Endothelial cell of umbilical vein (primary cell): ENCODE measurements at regions not wholly inside any gene's neighbourhood (a gene's known extent, or its start where the extent isn't known, plus 50 kb on each side); places are given as distances from the start of the nearest gene placed in this dataset.

Source experiments
- BruUV-seq: library from RNA; stranded (reverse); fragments of 400-500 nt; replicated peaks from 2 replicates; lab custom pipeline; 2021; lab: Mats Ljungman, UMichigan
- CTCF ChIA-PET: fragments of 300-600, 350-600 bp; sonication (Branson Sonifier 250); formaldehyde crosslinking; loops from one replicate; lab custom pipeline; 2021; ENCODE audit warnings: antibody characterized with exemption, inconsistent platforms; lab: Charles Lee
- POLR2A ChIA-PET: fragments of 300-600, 350-600 bp; sonication (Branson Sonifier 250); formaldehyde crosslinking; loops from one replicate; lab custom pipeline; 2021; ENCODE audit warnings: antibody characterized with exemption, inconsistent platforms; lab: Charles Lee
- DNase-seq: peaks from one replicate; pipeline ENCODE4 v3.0.0-alpha.2; 2011; ENCODE audit warnings: low read depth, low spot score
- FAIRE-seq: peaks from 2 replicates; lab custom pipeline; 2011; peaks lifted over from hg19 to GRCh38; lab: Jason Lieb, UNC
- H2AFZ ChIP-seq: 2 replicates; pipeline ENCODE4 v1.6.0; 2012; ENCODE audit warnings: low read depth, low read length, control low read depth, inconsistent platforms
- H3K27ac ChIP-seq: 2 replicates; pipeline ENCODE4 v1.5.1; 2011; ENCODE audit warnings: low read depth, mild to moderate bottlenecking, control low read depth, low read length, moderate library complexity; ENCODE audit not compliant: insufficient read depth
- H3K27me3 ChIP-seq, 2 experiments: 2 replicates each; pipeline versions ENCODE4 v1.6.0 to v1.6.1; 2011; ENCODE audit warnings: low read length in 2 of 2, mixed read lengths in 1 of 2; ENCODE audit not compliant: control insufficient read depth in 2 of 2, insufficient read depth in 2 of 2
- H3K36me3 ChIP-seq, 2 experiments: 2 replicates in 1 of 2; 3 replicates in 1 of 2; pipeline ENCODE4 v1.5.1; 2011; ENCODE audit warnings: low read length in 2 of 2, mild to moderate bottlenecking in 1 of 2, moderate library complexity in 1 of 2; ENCODE audit not compliant: control insufficient read depth in 2 of 2, insufficient read depth in 2 of 2; ENCODE audit errors: extremely low read depth in 1 of 2
- H3K4me1 ChIP-seq: 3 replicates; pipeline ENCODE4 v1.5.1; 2011; ENCODE audit warnings: mild to moderate bottlenecking, low read length; ENCODE audit not compliant: control insufficient read depth, insufficient read depth; ENCODE audit errors: extremely low read depth
- H3K4me2 ChIP-seq: 2 replicates; pipeline ENCODE4 v1.6.1; 2011; ENCODE audit warnings: low read length, control low read depth, mixed read lengths; ENCODE audit not compliant: insufficient read depth
- H3K4me3 ChIP-seq, 3 experiments: fragments of 200-600 bp in 1 of 3; sonication (generic), shearing (Covaris generic) in 1 of 3; replicated peaks in 1 of 3; 2 replicates each; pipeline ENCODE4 v1.5.1; 2011 to 2016; ENCODE audit warnings: control low read depth in 3 of 3, low read length in 3 of 3, mild to moderate bottlenecking in 2 of 3, inconsistent platforms in 1 of 3, low read depth in 1 of 3, moderate library complexity in 1 of 3; ENCODE audit not compliant: insufficient read depth in 1 of 3
- H3K79me2 ChIP-seq: 2 replicates; pipeline ENCODE4 v1.6.0; 2012; ENCODE audit warnings: low read length, inconsistent platforms; ENCODE audit not compliant: control insufficient read depth, insufficient read depth
- H3K9ac ChIP-seq: replicated peaks from 2 replicates; pipeline ENCODE3; 2011; ENCODE audit warnings: low read length, control low read depth; ENCODE audit not compliant: insufficient read depth; ENCODE audit errors: extremely low read depth
- H3K9me1 ChIP-seq: replicated peaks from 3 replicates; pipeline ENCODE4 v1.6.0; 2011; ENCODE audit warnings: mild to moderate bottlenecking, low read length; ENCODE audit not compliant: control insufficient read depth, insufficient read depth; ENCODE audit errors: extremely low read depth
- H3K9me3 ChIP-seq: replicated peaks from 2 replicates; pipeline ENCODE4 v1.5.1; 2012; ENCODE audit warnings: low read length, inconsistent platforms; ENCODE audit not compliant: control insufficient read depth, insufficient read depth
- H4K20me1 ChIP-seq: replicated peaks from 2 replicates; pipeline ENCODE3; 2011; ENCODE audit warnings: mild to moderate bottlenecking, low read length; ENCODE audit not compliant: control insufficient read depth, insufficient read depth; ENCODE audit errors: extremely low read depth
- EZH2 ChIP-seq: IDR thresholded peaks from 2 replicates; pipeline ENCODE4 v1.6.1; 2012; ENCODE audit warnings: borderline replicate concordance, low read depth, mild to moderate bottlenecking, moderate library complexity, low read length, inconsistent platforms; ENCODE audit not compliant: severe bottlenecking
- FOS ChIP-seq: IDR thresholded peaks from 2 replicates; pipeline ENCODE4 v1.6.1; 2011; ENCODE audit warnings: mild to moderate bottlenecking, low read length, moderate library complexity, borderline replicate concordance; ENCODE audit not compliant: insufficient read depth
- GATA2 ChIP-seq: IDR thresholded peaks from 2 replicates; pipeline ENCODE4 v1.7.0; 2011; ENCODE audit warnings: low read depth, mild to moderate bottlenecking, moderate library complexity, mixed read lengths, low read length; ENCODE audit not compliant: insufficient read length, insufficient read depth
- JUN ChIP-seq: IDR thresholded peaks from 2 replicates; pipeline ENCODE4 v1.6.1; 2011; ENCODE audit warnings: borderline replicate concordance, low read depth; ENCODE audit not compliant: insufficient read length, insufficient read depth
- MYC ChIP-seq: IDR thresholded peaks from one replicate; pipeline ENCODE4 v1.6.1; 2011; ENCODE audit warnings: mild to moderate bottlenecking, low read depth, low read length
- POLR2A ChIP-seq: IDR thresholded peaks from 2 replicates; pipeline ENCODE4 v1.6.1; 2012; ENCODE audit warnings: low read depth, mild to moderate bottlenecking, control low read depth, low read length
- POLR2AphosphoS5 ChIP-seq: IDR thresholded peaks from 2 replicates; pipeline ENCODE4 v1.6.1; 2012; ENCODE audit warnings: low read depth, mild to moderate bottlenecking, control low read depth, low read length, moderate library complexity; ENCODE audit not compliant: insufficient read depth
- dilution Hi-C: fragments of 300-500 bp; cut with MboI; formaldehyde crosslinking; loops from one replicate; pipeline ENCODE4 v1.15.0; 2019; ENCODE audit warnings: low sequenced_read_pairs; ENCODE audit not compliant: extremely low pct_ligation_motif_present
- intact Hi-C: fragments of 100-400 bp; cut with micrococcal nuclease; formaldehyde crosslinking; loops from one replicate; pipeline ENCODE4 v1.10.0; 2022
- TF ChIP-seq, protein P1 (sequence below), 2 donors: IDR thresholded peaks; 1 replicate in 1 of 2; 2 replicates in 1 of 2; pipeline ENCODE4 v1.5.1; 2011; ENCODE audit warnings: low read length in 2 of 2, mild to moderate bottlenecking in 2 of 2, moderate library complexity in 2 of 2, control low read depth in 1 of 2, inconsistent platforms in 1 of 2, low read depth in 1 of 2; ENCODE audit not compliant: insufficient read depth in 1 of 2; ENCODE audit errors: extremely low read depth in 1 of 2
- TF ChIP-seq, protein P2 (sequence below): IDR thresholded peaks from 2 replicates; pipeline ENCODE4 v1.6.1; 2011; ENCODE audit not compliant: insufficient read depth, insufficient read length

DNA sequence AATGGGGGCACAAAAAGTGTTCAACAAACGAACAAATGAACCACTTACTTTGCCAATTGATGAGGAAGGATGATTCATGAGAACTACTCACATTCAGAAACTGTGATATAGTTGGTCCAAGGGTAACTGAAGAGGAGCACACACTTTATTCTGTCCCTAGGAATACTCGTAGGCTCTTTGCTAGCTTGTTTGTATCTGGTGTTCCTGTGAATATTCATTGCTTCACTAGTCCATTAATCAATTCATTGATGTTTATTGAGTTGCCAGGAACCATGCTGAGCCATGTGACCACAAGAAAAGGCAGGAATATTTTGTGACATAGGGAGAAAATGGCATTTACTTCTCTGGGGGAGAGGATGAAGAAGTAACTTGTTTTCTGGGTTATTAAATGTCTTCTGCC, 338.3 kb downstream of the IL20RB start:
- FAIRE-seq, result no peak
- POLR2A ChIA-PET, result no interaction called here
- no peaks in the 10 kb centered on the region for H3K4me1 ChIP-seq
- H3K4me3 ChIP-seq, result no peak overlapping the region
- dilution Hi-C loops (no loop called here), intact Hi-C loops (no loop called here)
- BruUV-seq, result no TSS peak
- no peaks in the 10 kb centered on the region for H3K36me3 ChIP-seq
- H3K27ac ChIP-seq, result no peak overlapping the region
- no peaks in the 10 kb centered on the region for H3K9me1 ChIP-seq
- TF ChIP-seq, protein P1, sequence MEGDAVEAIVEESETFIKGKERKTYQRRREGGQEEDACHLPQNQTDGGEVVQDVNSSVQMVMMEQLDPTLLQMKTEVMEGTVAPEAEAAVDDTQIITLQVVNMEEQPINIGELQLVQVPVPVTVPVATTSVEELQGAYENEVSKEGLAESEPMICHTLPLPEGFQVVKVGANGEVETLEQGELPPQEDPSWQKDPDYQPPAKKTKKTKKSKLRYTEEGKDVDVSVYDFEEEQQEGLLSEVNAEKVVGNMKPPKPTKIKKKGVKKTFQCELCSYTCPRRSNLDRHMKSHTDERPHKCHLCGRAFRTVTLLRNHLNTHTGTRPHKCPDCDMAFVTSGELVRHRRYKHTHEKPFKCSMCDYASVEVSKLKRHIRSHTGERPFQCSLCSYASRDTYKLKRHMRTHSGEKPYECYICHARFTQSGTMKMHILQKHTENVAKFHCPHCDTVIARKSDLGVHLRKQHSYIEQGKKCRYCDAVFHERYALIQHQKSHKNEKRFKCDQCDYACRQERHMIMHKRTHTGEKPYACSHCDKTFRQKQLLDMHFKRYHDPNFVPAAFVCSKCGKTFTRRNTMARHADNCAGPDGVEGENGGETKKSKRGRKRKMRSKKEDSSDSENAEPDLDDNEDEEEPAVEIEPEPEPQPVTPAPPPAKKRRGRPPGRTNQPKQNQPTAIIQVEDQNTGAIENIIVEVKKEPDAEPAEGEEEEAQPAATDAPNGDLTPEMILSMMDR (IDR thresholded peaks at IDR 0.05; ENCODE audit: extremely low read depth in 1 of 2, insufficient read depth in 1 of 2, low read depth in 1 of 2, low read length in 2 of 2), result no peak
- no peak for TF ChIP-seq GATA2
- TF ChIP-seq FOS, result no peak
- TF ChIP-seq, protein P2, sequence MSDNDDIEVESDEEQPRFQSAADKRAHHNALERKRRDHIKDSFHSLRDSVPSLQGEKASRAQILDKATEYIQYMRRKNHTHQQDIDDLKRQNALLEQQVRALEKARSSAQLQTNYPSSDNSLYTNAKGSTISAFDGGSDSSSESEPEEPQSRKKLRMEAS, result no peak
- TF ChIP-seq JUN, result no peak
- H2AFZ ChIP-seq, result no peak overlapping the region
- H3K79me2 ChIP-seq, result no peaks in the 10 kb centered on the region
- no peaks in the 10 kb centered on the region for H3K9me3 ChIP-seq
- no peak overlapping the region for H3K9ac ChIP-seq
- CTCF ChIA-PET, result no interaction called here
- no peak overlapping the region for H3K4me2 ChIP-seq
- H4K20me1 ChIP-seq, result no peaks in the 10 kb centered on the region
- DNase-seq, result no peak
- H3K27me3 ChIP-seq, result no peaks in the 10 kb centered on the region

DNA sequence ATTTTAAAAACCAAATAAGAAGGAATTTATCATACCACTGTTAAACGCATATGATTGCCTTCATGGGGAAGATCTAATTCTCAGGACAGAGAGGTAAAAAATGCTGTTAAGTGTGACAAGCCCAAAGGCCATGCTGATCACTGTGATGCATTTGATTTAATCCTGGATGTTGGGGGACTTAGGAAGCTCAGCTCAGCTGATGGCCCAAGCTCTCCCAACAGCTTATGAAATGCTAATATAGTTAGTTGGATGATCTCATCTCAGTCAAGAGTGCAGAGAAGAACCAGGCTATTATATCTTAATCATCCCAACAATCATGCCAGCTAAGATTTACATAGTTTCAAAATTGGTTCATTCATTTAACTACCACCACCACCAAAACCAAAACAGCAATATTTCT, 340.0 kb downstream of the IL20RB start:
- TF ChIP-seq, protein P2, result no peak
- TF ChIP-seq POLR2AphosphoS5, result no peak
- no peak for TF ChIP-seq FOS
- TF ChIP-seq EZH2, result no peak
- TF ChIP-seq POLR2A, result no peak
- TF ChIP-seq, protein P1 (IDR thresholded peaks at IDR 0.05; ENCODE audit: extremely low read depth in 1 of 2, insufficient read depth in 1 of 2, low read depth in 1 of 2, low read length in 2 of 2), result no peak
- no peak for TF ChIP-seq GATA2
- TF ChIP-seq JUN, result no peak
- TF ChIP-seq MYC, result no peak
- no peaks in the 10 kb centered on the region for H3K27me3 ChIP-seq
- H3K36me3 ChIP-seq, result no peaks in the 10 kb centered on the region
- DNase-seq (no peak), FAIRE-seq (no peak)
- POLR2A ChIA-PET, result no interaction called here
- H4K20me1 ChIP-seq, result no peaks in the 10 kb centered on the region
- no peak overlapping the region for H3K9ac ChIP-seq
- no peaks in the 10 kb centered on the region for H3K9me3 ChIP-seq
- dilution Hi-C loops, result no loop called here
- H3K27ac ChIP-seq, result no peak overlapping the region
- no peaks in the 10 kb centered on the region for H3K4me1 ChIP-seq
- BruUV-seq, result no TSS peak
- intact Hi-C loops, result no loop called here
- no peaks in the 10 kb centered on the region for H3K9me1 ChIP-seq
- no peak overlapping the region for H2AFZ ChIP-seq
- H3K79me2 ChIP-seq, result no peaks in the 10 kb centered on the region
- no peak overlapping the region for H3K4me2 ChIP-seq
- H3K4me3 ChIP-seq, result no peak overlapping the region
- CTCF ChIA-PET, result no interaction called here
